ENCODE measurements at regions not wholly inside any gene's neighbourhood (a gene's known extent, or its start where the extent isn't known, plus 50 kb on each side); places are given as distances from the start of the nearest gene placed in this dataset.
"Not testable (repeated sequence)": the region's sequence is repeated elsewhere in the genome, so short reads cannot be mapped to it uniquely, and the experiment has no call there.

GRCh38 chr5:157941616-157942015 is 82.7 kb upstream of the CLINT1 start:
- no peak for DNase-seq (ENCODE audit: low spot score)

DNA sequence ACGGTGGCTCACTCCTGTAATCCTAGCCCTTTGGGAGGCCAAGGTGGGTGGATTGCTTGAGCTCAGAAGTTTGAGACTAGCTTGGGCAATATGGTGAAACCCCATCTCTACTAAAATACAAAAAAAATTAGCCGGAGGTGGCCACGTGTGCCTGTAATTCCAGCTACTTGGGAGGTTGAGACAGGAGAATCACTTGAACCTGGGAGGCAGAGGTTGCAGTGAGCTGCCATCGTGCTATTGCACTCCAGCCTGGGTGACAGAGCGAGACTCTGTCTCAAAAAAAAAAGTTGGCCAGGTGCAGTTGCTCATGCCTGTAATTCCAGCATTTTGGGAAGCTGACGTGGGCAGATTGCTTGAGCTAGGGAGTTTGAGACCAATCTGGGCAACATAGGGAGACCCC is 79.2 kb upstream of the CLINT1 start:
- DNase-seq (ENCODE audit: low spot score) = not testable (repeated sequence)

- not testable (repeated sequence) for DNase-seq (ENCODE audit: low spot score)
Measured at GRCh38 chr5:157936776-157937501, 78.0 kb upstream of the CLINT1 start.

- DNase-seq (ENCODE audit: low spot score) = no peak
Measured at GRCh38 chr5:157934600-157934999, 75.7 kb upstream of the CLINT1 start.

DNA sequence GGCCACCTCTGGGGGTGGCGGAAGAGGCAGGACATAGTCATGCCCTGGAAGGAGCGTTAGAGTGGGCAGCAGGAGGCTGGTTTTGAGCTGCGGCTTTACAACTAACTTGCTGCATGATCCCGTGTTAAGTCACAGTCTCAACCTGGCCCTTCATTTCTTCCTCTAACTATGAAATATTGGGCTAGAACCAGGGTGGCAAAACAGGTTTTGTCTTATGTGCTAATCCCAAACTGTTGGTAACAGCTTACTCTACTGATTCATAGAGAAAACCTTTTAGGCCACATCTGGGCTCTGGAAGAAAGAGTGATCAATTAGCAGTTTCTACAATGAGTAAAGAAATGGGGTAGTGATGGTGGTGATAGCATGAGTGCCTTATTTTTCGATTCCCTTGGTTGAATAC is 74.1 kb upstream of the CLINT1 start:
- DNase-seq (ENCODE audit: low spot score) = no peak

DNA sequence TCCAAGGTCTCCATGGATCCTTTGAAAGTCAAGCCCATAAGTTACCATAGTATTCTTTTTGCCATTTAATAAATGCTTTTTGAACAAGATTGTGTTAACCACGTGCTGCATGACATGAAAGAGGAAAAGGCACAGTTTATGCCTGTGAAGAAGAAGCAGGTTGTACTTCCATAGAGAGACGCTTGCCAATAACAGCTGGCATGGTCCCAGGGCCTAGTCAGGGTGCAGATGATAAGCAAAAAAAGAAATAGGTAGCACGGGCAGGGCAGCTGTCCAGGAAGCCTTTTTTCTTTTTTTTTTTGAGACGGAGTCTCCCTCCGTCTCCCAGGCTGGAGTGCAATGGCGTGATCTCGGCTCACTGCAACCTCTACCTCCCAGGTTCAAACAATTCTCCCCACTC is 71.8 kb upstream of the CLINT1 start:
- DNase-seq (ENCODE audit: low spot score) = no peak

DNA sequence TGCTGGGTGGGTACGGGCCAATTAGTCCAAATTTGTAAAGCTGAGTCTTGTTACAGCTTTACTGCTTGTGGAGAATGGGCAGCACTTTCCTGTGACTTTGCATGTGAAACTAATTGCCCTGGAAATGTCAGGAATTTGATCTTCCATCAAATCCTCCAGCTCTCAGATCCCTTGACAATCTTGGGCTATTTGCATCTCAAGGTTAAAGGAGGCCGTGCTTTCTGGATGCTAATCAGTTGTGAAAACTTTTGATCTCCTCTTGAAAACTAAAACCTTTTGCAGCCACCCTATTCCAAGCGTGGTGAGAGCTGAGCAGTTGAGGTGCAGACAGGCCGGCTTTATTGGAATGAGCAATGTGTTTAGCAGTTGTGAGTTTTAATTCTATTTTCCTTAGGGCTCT is 68.0 kb upstream of the CLINT1 start:
- no peak for DNase-seq (ENCODE audit: low spot score)

DNA sequence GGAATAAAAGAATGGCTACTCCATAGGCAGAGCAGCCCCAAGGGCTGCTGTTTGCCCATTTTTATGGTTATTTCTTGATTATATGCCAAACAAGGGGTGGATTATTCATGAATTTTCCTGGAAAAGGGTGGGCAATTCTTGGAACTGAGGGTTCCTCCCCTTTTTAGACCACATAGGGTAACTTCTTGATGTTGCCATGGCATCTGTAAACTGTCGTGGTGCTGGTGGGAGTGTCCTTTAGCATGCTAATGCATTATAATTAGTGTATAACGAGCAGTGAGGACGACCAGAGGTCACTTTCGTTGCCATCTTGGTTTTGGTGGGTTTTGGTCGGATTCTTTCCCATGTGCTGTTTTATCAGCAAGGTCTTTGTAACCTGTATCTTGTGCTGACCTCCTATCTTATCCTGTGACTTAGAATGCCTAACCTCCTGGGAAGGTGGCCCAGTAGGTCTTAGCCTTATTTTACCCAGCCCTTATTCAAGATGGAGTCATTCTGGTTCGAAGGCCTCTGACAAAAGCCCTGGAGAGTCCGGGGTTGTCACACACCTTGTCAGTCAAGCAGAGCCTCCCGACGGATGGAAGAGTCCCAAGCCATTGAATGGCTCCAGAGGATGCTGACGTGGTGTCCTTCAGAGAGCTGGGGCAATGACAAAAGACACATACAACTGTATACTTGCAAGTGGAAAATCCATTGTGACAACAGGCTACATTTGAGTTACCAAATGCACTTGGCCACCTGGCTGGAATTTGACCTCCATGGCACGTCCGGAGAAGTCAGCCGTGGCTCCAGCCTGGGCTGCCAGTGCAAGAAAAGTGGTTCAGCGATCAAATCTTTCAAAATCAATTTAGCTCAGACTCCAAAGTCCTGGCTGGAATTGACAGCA is 67.1 kb upstream of the CLINT1 start:
- no peak for DNase-seq (ENCODE audit: low spot score)

DNA sequence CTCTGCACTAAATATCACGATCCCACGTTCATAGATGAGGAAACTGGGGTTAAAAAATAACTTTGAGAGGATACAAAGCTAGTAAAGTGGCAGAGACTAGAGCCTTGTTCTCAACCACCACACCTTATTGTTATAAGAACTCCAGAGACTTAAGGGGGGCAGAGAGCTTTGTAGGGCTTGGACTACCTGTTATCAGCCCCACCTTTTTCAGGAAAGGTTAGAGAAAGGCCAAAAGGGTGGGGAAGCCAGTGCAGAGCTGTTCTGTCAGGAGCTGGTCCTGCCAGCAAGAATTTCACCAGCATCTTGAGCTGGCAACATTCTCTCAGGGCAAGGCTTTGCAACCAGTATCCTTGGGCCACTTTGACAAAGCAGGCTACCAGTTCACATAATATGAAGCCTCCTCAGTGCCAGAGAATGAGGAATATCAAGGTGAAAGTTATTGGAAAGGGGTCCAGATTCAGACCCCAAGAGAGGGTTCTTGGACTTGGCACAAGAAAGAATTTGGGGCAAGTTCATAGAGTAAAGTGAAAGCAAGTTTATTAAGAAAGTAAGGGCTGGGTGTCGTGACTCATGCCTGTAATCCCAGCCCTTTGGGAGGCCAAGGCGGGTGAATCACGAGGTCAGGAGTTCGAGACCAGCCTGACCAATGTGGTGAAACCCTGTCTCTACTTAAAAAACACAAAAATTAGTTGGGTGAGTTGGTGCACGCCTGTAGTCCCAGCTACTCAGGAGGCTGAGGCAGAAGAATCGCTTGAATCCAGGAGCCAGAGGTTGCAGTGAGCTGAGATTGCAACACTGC is 66.2 kb upstream of the CLINT1 start:
- no peak for DNase-seq (ENCODE audit: low spot score)

DNA sequence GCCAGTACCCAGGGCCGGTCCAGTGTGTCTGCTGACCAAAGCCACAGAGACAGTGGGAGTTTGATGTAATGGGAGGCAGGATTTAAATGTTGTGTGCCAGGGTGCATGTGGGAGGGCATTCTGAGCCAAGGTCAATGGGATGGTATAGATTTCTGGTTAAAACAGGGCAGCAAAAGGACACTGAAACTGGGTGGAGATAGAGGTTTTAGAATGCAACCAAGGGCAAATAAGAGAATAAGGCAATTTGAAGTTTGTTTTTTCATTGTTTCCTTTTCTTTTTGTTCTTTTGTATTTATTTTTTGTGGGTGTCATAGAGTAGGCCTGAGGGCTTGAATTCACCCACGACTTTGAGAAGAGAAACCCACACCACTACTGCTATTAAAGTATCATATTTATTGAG is 65.5 kb upstream of the CLINT1 start:
- DNase-seq (ENCODE audit: low spot score) = no peak

GRCh38 chr5:157923765-157924164 is 64.8 kb upstream of the CLINT1 start:
- no peak for DNase-seq (ENCODE audit: low spot score)

GRCh38 chr5:157922026-157922425 is 63.1 kb upstream of the CLINT1 start:
- no peak for DNase-seq (ENCODE audit: low spot score)

DNA sequence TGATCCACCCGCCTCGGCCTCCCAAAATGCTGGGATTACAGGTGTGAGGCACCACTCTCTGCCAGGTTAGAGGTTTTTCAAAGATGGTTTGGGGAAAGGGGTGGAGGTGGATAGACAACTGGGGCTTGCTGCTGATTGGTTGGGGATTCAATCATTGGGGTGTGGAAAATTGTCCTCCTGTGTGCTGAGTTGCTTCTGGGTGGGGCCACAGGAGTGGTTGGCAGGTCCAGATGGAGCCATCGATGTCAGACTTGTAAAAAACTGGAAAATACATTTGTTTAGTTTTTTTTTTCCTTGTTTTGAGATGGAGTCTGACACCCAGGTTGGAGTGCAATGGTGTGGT is 61.9 kb upstream of the CLINT1 start:
- DNase-seq (ENCODE audit: low spot score) = no peak

- no peak for DNase-seq (ENCODE audit: low spot score)
Measured at GRCh38 chr5:157918811-157919742, 60.1 kb upstream of the CLINT1 start.

GRCh38 chr5:157917899-157918809 is 59.2 kb upstream of the CLINT1 start:
- no peak for DNase-seq (ENCODE audit: low spot score)

DNA sequence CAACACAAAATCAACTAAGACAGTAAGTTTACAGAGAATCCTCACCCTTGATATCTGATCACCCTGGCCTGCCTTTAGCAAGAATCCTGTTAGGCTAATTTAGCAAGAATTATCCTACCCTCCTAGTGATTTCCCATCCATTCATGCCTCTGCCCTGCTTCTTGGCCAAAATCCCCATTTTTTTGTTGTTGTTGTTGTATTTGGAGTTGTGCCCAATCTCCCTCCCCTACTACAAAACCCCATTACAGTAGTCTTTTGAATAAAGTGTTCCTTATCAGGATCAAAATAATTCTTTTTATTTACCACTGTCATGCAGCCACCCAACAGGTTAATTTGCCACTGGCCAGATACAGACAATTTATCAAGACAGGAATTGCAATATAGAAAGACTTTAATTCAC is 58.5 kb upstream of the CLINT1 start:
- no peak for DNase-seq (ENCODE audit: low spot score)

- no peak for DNase-seq (ENCODE audit: low spot score)
Measured at GRCh38 chr5:157915638-157916037, 56.7 kb upstream of the CLINT1 start.

DNA sequence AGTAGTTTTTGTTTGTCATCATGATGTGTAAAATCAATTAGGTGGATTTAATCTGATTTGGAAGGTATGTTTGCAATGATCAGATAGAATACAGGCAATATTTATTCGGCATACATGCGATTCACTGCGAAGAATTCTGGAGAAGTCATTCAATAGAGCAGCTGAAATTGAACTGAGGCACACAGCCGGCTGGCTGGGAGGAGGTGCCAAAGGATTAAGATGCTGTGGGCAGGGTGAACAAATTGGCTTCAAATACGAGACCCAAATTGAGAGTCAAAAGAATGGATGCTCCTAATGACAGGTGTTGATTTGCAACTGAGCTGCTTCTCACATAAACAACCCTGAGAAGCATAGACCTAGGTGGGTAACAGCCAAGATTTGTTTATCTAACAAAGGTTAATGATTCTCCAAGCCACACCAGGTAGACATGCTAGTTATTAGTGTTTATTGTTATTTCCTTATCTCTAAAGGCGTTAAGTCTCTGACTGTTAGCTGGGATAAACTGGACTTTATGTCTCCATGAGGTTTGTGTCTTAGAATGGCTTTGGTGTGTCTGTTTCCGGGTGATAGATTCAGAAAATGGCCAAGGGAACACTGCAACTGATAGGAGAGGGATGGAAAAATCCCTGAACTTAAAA is 55.3 kb upstream of the CLINT1 start:
- no peak for DNase-seq (ENCODE audit: low spot score)

DNA sequence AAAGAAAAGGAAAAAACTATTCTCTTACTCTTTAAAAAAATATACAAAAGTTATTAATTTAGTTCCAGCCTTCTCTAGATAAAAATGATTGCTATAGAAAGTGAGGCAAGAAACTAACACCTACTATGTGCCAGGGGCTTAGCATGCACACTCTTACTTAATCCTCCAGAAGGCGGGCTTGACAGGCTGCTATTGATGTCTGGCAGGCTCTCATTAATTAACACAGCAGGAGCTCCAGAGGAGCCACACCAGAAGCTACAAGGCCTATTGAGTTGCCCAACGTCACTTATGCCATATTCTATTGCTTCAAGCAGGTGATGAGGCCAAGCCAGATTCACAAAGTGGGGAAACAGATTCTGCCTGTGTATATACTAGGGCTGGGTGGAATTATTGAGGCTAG is 54.6 kb upstream of the CLINT1 start:
- DNase-seq (ENCODE audit: low spot score) = no peak
